ENCODE measurements at regions not wholly inside any gene's neighbourhood (a gene's known extent, or its start where the extent isn't known, plus 50 kb on each side); places are given as distances from the start of the nearest gene placed in this dataset.

DNA sequence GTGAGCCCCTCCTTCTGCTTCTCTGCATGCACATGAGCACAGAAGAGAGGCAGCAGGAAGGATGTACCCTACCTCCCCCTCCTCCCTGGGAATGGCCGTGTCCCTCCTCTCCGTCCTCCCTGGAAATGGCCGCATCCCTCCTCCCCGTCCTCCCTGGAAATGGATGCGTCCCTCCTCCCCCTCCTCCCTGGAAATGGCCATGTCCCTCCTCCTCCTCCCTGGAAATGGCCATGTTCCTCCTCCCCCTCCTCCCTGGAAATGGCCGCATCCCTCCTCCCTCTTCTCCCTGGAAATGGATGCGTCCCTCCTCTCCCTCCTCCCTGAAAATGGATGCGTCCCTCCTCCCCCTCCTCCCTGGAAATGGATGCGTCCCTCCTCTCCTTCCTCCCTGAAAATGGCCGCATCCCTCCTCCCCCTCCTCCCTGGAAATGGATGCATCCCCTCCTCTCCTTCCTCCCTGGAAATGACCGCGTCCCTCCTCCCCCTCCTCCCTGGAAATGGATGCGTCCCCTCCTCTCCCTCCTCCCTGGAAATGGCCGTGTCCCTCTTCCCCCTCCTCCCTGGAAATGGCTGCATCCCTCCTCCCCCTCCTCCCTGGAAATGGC, 428.6 kb downstream of the AACS start:
- Histone ChIP-seq H3K27ac (ENCODE audit: insufficient read depth, low read length, poor library complexity, severe bottlenecking) (no peak overlapping the region), H3K9me3 (ENCODE audit: control insufficient read depth in 2 of 2, low read length in 2 of 2) (no peaks in the 10 kb centered on the region), H3K4me3 (ENCODE audit: low read depth, low read length) (no peak overlapping the region), H3K4me1 (ENCODE audit: control insufficient read depth, insufficient read depth, low read length, poor library complexity, severe bottlenecking) (no peaks in the 10 kb centered on the region), H3K27me3 (ENCODE audit: control insufficient read depth, insufficient read depth, low read length) (no peaks in the 10 kb centered on the region), H3K36me3 (ENCODE audit: control insufficient read depth, insufficient read depth, low read length) (no peaks in the 10 kb centered on the region)
- Mint-ChIP-seq H3K36me3 (no peaks in the 10 kb centered on the region), H3K27ac (no peak overlapping the region), H3K4me1 (no peaks in the 10 kb centered on the region), H3K9me3 (peaks cover 0 to 7% (median 0%) of the 10 kb centered on the region in 7 donors), H3K4me3 (no peak overlapping the region), H3K27me3 (no peaks in the 10 kb centered on the region)
- no peak for ATAC-seq (ENCODE audit: low read depth in 2 of 2)
- no peak for DNase-seq

DNA sequence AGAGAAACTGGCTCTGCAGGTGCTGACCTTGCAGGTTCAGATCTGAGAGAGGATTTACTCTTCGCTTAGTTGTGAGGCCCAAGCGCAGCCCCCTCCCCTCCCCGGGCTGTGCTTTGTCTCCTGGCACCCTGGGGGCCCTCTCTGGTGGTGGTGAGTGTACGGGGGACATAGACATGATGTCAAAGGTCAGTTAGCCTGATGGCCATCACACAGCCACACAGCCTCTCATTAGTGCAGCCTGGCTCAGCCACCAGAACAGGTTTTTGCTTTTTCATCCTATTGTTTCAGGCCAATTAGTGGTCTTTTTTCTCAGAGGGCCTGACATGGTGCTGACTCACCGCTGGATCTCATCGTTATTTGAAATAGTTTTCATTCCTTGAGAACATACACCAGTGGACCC, 437.9 kb downstream of the AACS start:
- DNase-seq, result no peak
- H3K27me3 ChIP-seq (ENCODE audit: control insufficient read depth, insufficient read depth, low read length), result no peaks in the 10 kb centered on the region
- no peak overlapping the region for H3K4me3 ChIP-seq (ENCODE audit: low read depth, low read length)
- H3K4me1 ChIP-seq (ENCODE audit: control insufficient read depth, insufficient read depth, low read length, poor library complexity, severe bottlenecking), result no peaks in the 10 kb centered on the region
- Mint-ChIP-seq H3K9me3 (peaks cover 0 to 8% (median 0%) of the 10 kb centered on the region in 7 donors), H3K36me3 (no peaks in the 10 kb centered on the region), H3K27me3 (no peaks in the 10 kb centered on the region), H3K4me1 (no peaks in the 10 kb centered on the region), H3K4me3 (no peak overlapping the region), H3K27ac (no peak overlapping the region)
- no peaks in the 10 kb centered on the region for H3K36me3 ChIP-seq (ENCODE audit: control insufficient read depth, insufficient read depth, low read length)
- ATAC-seq (ENCODE audit: low read depth in 2 of 2), result no peak
- no peaks in the 10 kb centered on the region for H3K9me3 ChIP-seq (ENCODE audit: control insufficient read depth in 2 of 2, low read length in 2 of 2)
- no peak overlapping the region for H3K27ac ChIP-seq (ENCODE audit: insufficient read depth, low read length, poor library complexity, severe bottlenecking)

DNA sequence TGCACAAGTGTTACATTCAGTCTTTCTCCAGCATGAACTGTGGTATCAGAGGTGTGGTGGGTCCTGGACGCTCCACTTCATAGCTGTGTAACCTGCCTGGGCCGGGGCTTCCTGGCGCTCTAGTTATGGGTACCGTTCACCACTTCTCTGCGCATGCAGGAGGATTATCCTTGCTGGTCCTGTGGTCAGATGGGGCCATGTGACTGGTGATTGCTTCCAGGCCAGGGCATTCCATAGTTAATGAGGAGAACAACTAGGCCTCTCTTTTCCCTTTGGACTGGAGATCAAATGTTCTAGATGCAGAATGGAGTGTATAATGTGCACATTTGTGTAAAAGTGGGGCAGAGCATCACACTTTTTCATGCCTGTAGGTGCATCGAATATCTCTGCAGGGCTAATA, 444.0 kb downstream of the AACS start:
- H3K27me3 ChIP-seq (ENCODE audit: control insufficient read depth, insufficient read depth, low read length), result no peaks in the 10 kb centered on the region
- no peak overlapping the region for H3K27ac ChIP-seq (ENCODE audit: insufficient read depth, low read length, poor library complexity, severe bottlenecking)
- Mint-ChIP-seq H3K36me3 (no peaks in the 10 kb centered on the region), H3K4me3 (no peak overlapping the region), H3K27ac (no peak overlapping the region), H3K4me1 (no peaks in the 10 kb centered on the region), H3K27me3 (no peaks in the 10 kb centered on the region), H3K9me3 (peaks cover 0 to 9% (median 0%) of the 10 kb centered on the region in 7 donors)
- H3K4me3 ChIP-seq (ENCODE audit: low read depth, low read length), result no peak overlapping the region
- ATAC-seq (ENCODE audit: low read depth in 2 of 2), result no peak
- no peaks in the 10 kb centered on the region for H3K4me1 ChIP-seq (ENCODE audit: control insufficient read depth, insufficient read depth, low read length, poor library complexity, severe bottlenecking)
- DNase-seq, result no peak
- no peaks in the 10 kb centered on the region for H3K9me3 ChIP-seq (ENCODE audit: control insufficient read depth in 2 of 2, low read length in 2 of 2)
- H3K36me3 ChIP-seq (ENCODE audit: control insufficient read depth, insufficient read depth, low read length), result no peaks in the 10 kb centered on the region

DNA sequence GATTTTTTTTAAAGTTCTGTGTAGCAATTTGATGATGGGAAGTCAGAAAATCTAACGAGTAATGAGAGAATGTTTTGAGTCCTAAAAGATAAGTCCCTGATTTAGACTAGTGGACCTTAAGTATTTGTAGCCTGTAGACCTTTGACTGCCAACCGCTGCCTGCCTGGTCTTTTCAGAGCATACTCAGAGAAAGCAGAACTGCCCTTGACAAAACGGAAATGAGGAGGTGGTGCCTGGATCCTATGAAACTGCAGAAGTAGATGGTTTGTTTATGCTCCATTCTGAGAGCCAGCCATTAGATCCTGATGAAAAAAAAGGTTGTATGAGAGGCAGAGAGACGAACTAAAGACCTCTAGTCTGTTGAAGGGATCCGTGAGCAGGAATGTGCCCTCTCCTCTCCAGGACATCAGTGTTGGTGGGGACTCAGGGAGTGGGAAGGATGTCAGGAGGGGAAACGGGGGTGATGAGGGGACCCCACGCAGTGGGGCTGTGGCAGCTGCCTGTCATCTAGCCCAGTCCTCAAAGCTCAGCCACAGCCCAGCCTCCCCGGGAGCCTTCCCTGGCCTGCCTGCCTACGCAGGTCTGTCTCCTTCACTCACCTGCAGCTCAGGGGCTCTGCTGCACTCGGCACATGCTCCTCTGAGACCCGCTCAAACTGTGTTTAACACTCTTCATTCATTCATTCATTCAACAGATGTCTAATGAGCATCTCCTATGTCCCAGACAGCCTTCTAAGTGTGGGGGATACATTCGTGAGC, 447.5 kb downstream of the AACS start:
- Mint-ChIP-seq H3K27me3 (no peaks in the 10 kb centered on the region), H3K4me3 (no peak overlapping the region), H3K4me1 (no peaks in the 10 kb centered on the region), H3K36me3 (no peaks in the 10 kb centered on the region), H3K27ac (peak overlapping the region in 1 of 3 donors; percentile 61), H3K9me3 (peaks cover 0 to 5% (median 0%) of the 10 kb centered on the region in 7 donors)
- no peak for ATAC-seq (ENCODE audit: low read depth in 2 of 2)
- no peaks in the 10 kb centered on the region for H3K36me3 ChIP-seq (ENCODE audit: control insufficient read depth, insufficient read depth, low read length)
- no peak for DNase-seq
- no peaks in the 10 kb centered on the region for H3K9me3 ChIP-seq (ENCODE audit: control insufficient read depth in 2 of 2, low read length in 2 of 2)
- H3K27ac ChIP-seq (ENCODE audit: insufficient read depth, low read length, poor library complexity, severe bottlenecking), result no peak overlapping the region
- H3K4me3 ChIP-seq (ENCODE audit: low read depth, low read length), result no peak overlapping the region
- no peaks in the 10 kb centered on the region for H3K27me3 ChIP-seq (ENCODE audit: control insufficient read depth, insufficient read depth, low read length)
- no peaks in the 10 kb centered on the region for H3K4me1 ChIP-seq (ENCODE audit: control insufficient read depth, insufficient read depth, low read length, poor library complexity, severe bottlenecking)

DNA sequence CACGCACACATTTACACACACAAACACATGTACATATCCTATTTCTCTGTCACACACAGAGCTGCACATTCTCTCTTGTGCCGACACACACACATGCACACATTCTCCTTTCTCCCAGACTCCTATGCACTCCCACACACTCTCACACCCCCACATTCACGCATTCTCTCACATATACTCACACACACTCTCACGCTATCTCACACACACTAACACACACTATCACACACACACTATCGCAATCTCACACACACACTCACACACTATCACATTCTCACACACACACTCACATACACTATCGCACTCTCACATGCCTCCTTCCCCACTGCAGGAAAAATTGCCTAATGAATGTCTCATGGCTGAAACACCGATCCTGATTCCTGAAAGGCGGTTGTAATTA, 450.7 kb downstream of the AACS start:
- H3K4me1 Mint-ChIP-seq, result no peaks in the 10 kb centered on the region

DNA sequence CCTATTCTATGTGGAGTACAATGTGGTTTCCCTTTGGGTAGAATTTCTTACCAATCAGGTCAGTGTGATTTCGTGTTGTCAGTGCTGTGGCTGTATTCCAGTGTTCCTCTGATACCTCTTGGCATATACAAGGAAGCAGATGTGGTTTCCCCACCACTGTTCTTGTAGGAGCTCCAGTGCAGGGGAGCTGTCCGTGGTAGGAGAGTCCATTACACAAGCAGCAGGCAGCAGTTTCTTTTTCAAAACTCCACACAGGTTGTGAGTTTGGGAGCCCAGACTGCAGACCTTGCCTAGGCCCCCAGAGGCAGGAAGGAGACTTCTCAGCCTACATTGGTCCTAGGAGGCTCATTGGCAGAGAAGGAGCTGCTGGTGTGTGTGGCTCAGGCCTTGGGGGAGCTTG, 452.8 kb downstream of the AACS start:
- no peaks in the 10 kb centered on the region for H3K27me3 ChIP-seq (ENCODE audit: control insufficient read depth, insufficient read depth, low read length)
- H3K27ac Mint-ChIP-seq, result no peak overlapping the region
- ATAC-seq (ENCODE audit: low read depth in 2 of 2), result no peak
- H3K4me3 Mint-ChIP-seq, result no peak overlapping the region
- H3K4me3 ChIP-seq (ENCODE audit: low read depth, low read length), result no peak overlapping the region
- H3K4me1 Mint-ChIP-seq, result no peaks in the 10 kb centered on the region
- H3K27ac ChIP-seq (ENCODE audit: insufficient read depth, low read length, poor library complexity, severe bottlenecking), result no peak overlapping the region
- DNase-seq, result no peak
- no peaks in the 10 kb centered on the region for H3K27me3 Mint-ChIP-seq
- peaks cover 0 to under 1% of the 10 kb centered on the region in 2 experiments for H3K9me3 ChIP-seq (ENCODE audit: control insufficient read depth in 2 of 2, low read length in 2 of 2)
- H3K36me3 Mint-ChIP-seq, result peaks cover 3% of the 10 kb centered on the region
- peaks cover 0 to 9% (median 3%) of the 10 kb centered on the region in 7 donors for H3K9me3 Mint-ChIP-seq
- no peaks in the 10 kb centered on the region for H3K4me1 ChIP-seq (ENCODE audit: control insufficient read depth, insufficient read depth, low read length, poor library complexity, severe bottlenecking)
- no peaks in the 10 kb centered on the region for H3K36me3 ChIP-seq (ENCODE audit: control insufficient read depth, insufficient read depth, low read length)

More for the DNA sequence above, 450.7 kb downstream of the AACS start:
- Mint-ChIP-seq H3K9me3 (peaks cover 0 to 4% (median 0%) of the 10 kb centered on the region in 7 donors), H3K36me3 (no peaks in the 10 kb centered on the region), H3K27ac (no peak overlapping the region), H3K27me3 (no peaks in the 10 kb centered on the region), H3K4me3 (no peak overlapping the region)
- Histone ChIP-seq H3K9me3 (ENCODE audit: control insufficient read depth in 2 of 2, low read length in 2 of 2) (no peaks in the 10 kb centered on the region), H3K4me1 (ENCODE audit: control insufficient read depth, insufficient read depth, low read length, poor library complexity, severe bottlenecking) (no peaks in the 10 kb centered on the region), H3K36me3 (ENCODE audit: control insufficient read depth, insufficient read depth, low read length) (no peaks in the 10 kb centered on the region), H3K27ac (ENCODE audit: insufficient read depth, low read length, poor library complexity, severe bottlenecking) (no peak overlapping the region), H3K27me3 (ENCODE audit: control insufficient read depth, insufficient read depth, low read length) (no peaks in the 10 kb centered on the region), H3K4me3 (ENCODE audit: low read depth, low read length) (no peak overlapping the region)
- ATAC-seq (ENCODE audit: low read depth in 2 of 2) (no peak), DNase-seq (no peak)

DNA sequence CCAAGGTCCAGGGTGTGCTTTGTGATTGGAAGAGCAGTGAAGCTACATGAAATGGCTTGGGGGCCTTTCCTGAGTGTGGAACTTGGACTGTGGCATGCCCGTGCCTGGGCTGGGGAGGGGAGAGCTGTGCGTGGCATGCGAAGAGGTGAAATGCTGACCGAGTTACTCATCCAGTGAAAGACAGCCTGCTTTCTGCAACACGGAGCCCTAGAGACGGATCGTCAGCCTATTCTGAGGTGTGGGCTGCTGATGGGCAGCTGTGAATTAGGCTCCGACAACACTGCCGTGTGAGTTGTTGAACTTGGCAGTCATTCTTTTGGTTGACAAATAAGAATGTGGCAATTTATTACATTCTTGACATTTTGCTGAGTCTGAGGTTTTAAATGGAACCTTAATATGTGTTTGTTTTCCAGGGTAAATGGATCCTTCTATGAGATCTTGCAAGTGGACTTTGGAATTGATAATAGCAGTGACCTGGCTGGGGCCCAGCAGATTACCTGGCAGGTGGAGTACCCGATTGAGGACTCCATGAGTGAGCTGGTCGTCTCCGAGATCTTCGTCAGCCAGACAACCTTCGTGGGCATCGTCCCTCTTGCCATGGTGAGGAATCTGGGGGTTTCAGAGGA, 453.9 kb downstream of the AACS start:
- H3K36me3 ChIP-seq (ENCODE audit: control insufficient read depth, insufficient read depth, low read length), result no peaks in the 10 kb centered on the region
- no peak overlapping the region for H3K27ac Mint-ChIP-seq
- H3K9me3 Mint-ChIP-seq, result peaks cover 0 to 9% (median 4%) of the 10 kb centered on the region in 7 donors
- ATAC-seq (ENCODE audit: low read depth in 2 of 2) (no peak), DNase-seq (no peak)
- no peaks in the 10 kb centered on the region for H3K27me3 Mint-ChIP-seq
- peaks cover 3% of the 10 kb centered on the region for H3K36me3 Mint-ChIP-seq
- H3K4me3 ChIP-seq (ENCODE audit: low read depth, low read length), result no peak overlapping the region
- H3K4me3 Mint-ChIP-seq, result no peak overlapping the region
- H3K4me1 ChIP-seq (ENCODE audit: control insufficient read depth, insufficient read depth, low read length, poor library complexity, severe bottlenecking), result no peaks in the 10 kb centered on the region
- no peaks in the 10 kb centered on the region for H3K27me3 ChIP-seq (ENCODE audit: control insufficient read depth, insufficient read depth, low read length)
- no peak overlapping the region for H3K27ac ChIP-seq (ENCODE audit: insufficient read depth, low read length, poor library complexity, severe bottlenecking)
- H3K4me1 Mint-ChIP-seq, result no peaks in the 10 kb centered on the region
- peaks cover 0 to 2% of the 10 kb centered on the region in 2 experiments for H3K9me3 ChIP-seq (ENCODE audit: control insufficient read depth in 2 of 2, low read length in 2 of 2)
